ENCODE measurements at regions not wholly inside any gene's neighbourhood (a gene's known extent, or its start where the extent isn't known, plus 50 kb on each side); places are given as distances from the start of the nearest gene placed in this dataset.

- 76 to 89% methylated on average over 2 of the region's 2 CpGs for WGBS, 2 donors
- Histone ChIP-seq H3K27ac (no peak overlapping the region), H3K36me3 (replicated peaks in 1 of 2; ENCODE audit: insufficient read depth in 1 of 2, low read depth in 2 of 2) (no peaks in the 10 kb centered on the region), H3K9me3 (no peaks in the 10 kb centered on the region), H3K4me3 (no peak overlapping the region), H3K27me3 (no peaks in the 10 kb centered on the region), H3K4me1 (peaks cover 13% of the 10 kb centered on the region)
- intact Hi-C loops (cut with DNase I) = no loop called here
- no peak for TF ChIP-seq POLR2A (IDR thresholded peaks at IDR 0.05)
- TF ChIP-seq CTCF (IDR thresholded peaks at IDR 0.05) = no peak
- ATAC-seq (no peak), DNase-seq (no peak)
These were observed 180.3 kb downstream of the DICER1 start for GRCh38 chr14:94977016-94977415.

- Histone ChIP-seq H3K4me1 (peaks cover 13% of the 10 kb centered on the region), H3K9me3 (no peaks in the 10 kb centered on the region), H3K27me3 (no peaks in the 10 kb centered on the region), H3K27ac (no peak overlapping the region), H3K4me3 (no peak overlapping the region), H3K36me3 (replicated peaks in 1 of 2; ENCODE audit: insufficient read depth in 1 of 2, low read depth in 2 of 2) (no peaks in the 10 kb centered on the region)
- no peak for ATAC-seq
- TF ChIP-seq CTCF (IDR thresholded peaks at IDR 0.05) (no peak), POLR2A (IDR thresholded peaks at IDR 0.05) (no peak)
- intact Hi-C loops (cut with DNase I) = no loop called here
- no peak for DNase-seq
- WGBS, 2 donors = 71 to 90% methylated on average over 1 of the region's 1 CpG
These were observed 182.0 kb downstream of the DICER1 start for GRCh38 chr14:94975366-94975765.

DNA sequence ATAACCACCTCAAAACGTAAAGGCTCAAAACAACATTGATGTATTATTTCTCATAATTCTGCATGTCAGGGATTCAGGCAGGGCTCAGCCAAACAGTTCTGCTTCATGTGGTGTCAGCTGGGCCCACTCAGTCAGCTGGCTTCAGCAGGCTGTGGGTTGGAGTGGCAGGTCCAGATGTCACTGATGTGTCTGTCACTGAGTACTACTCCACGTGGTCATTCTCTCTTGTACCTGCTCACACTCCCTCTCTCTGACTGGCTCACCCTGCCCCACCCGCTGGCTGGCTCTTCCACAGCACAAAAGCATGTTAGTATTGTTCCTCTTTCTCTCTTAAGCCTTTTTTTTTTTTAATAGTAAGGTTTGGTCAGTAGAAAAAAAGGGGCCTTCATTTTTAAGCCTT lies 182.4 kb downstream of the DICER1 start:
- H3K27me3 ChIP-seq = no peaks in the 10 kb centered on the region
- H3K4me1 ChIP-seq = peaks cover 13% of the 10 kb centered on the region
- ATAC-seq (no peak), DNase-seq (peak in 1 of 4 donors; percentile 24)
- no peaks in the 10 kb centered on the region for H3K36me3 ChIP-seq (replicated peaks in 1 of 2; ENCODE audit: insufficient read depth in 1 of 2, low read depth in 2 of 2)
- no peaks in the 10 kb centered on the region for H3K9me3 ChIP-seq
- no peak overlapping the region for H3K4me3 ChIP-seq
- TF ChIP-seq CTCF (IDR thresholded peaks at IDR 0.05) (no peak), POLR2A (IDR thresholded peaks at IDR 0.05) (no peak)
- H3K27ac ChIP-seq = no peak overlapping the region
- intact Hi-C loops (cut with DNase I) = no loop called here
- 34 to 40% methylated on average over 3 of the region's 3 CpGs for WGBS, 2 donors

GRCh38 chr14:94974422-94974821 lies 182.9 kb downstream of the DICER1 start:
- no peak for DNase-seq
- Histone ChIP-seq H3K27me3 (no peaks in the 10 kb centered on the region), H3K27ac (no peak overlapping the region), H3K4me1 (peaks cover 13% of the 10 kb centered on the region), H3K36me3 (replicated peaks in 1 of 2; ENCODE audit: insufficient read depth in 1 of 2, low read depth in 2 of 2) (no peaks in the 10 kb centered on the region), H3K9me3 (no peaks in the 10 kb centered on the region), H3K4me3 (no peak overlapping the region)
- ATAC-seq = no peak
- no peak for TF ChIP-seq POLR2A (IDR thresholded peaks at IDR 0.05)
- no peak for TF ChIP-seq CTCF (IDR thresholded peaks at IDR 0.05)
- 13 to 16% methylated on average over 2 of the region's 2 CpGs for WGBS, 2 donors
- intact Hi-C loops (cut with DNase I) = no loop called here

DNA sequence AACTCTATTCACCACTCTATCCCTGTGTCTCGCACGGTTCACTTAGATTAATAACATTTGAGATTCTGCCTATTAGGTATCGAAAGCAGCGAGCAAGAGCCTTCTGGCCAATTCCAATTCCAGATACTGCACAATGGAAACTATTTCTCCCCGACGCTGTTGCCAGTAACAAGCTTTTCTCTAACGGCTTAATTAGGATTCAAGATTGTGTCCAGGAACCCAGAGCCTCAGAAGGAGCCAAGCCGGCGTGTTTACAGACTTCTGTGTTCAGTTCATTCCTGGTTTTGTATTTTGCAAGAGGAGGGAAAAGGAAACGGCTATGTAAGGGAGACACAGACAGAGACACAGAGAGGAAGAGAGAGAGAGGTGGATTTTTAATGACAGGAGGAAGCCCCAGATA lies 185.6 kb downstream of the DICER1 start:
- Histone ChIP-seq H3K4me3 (no peak overlapping the region), H3K27me3 (no peaks in the 10 kb centered on the region), H3K27ac (no peak overlapping the region), H3K9me3 (no peaks in the 10 kb centered on the region), H3K36me3 (replicated peaks in 1 of 2; ENCODE audit: insufficient read depth in 1 of 2, low read depth in 2 of 2) (no peaks in the 10 kb centered on the region), H3K4me1 (peaks cover 13% of the 10 kb centered on the region)
- DNase-seq (peak in 2 of 4 donors; percentile 14 to 21), ATAC-seq (peak; percentile 33)
- TF ChIP-seq POLR2A (IDR thresholded peaks at IDR 0.05) = no peak
- TF ChIP-seq CTCF (IDR thresholded peaks at IDR 0.05) = no peak
- intact Hi-C loops (cut with DNase I) = no loop called here
- 74 to 76% methylated on average over 10 of the region's 10 CpGs for WGBS, 2 donors
